A549 (cell line): ENCODE measurements at regions not wholly inside any gene's neighbourhood (a gene's known extent, or its start where the extent isn't known, plus 50 kb on each side); places are given as distances from the start of the nearest gene placed in this dataset.

Experiments
- ATAC-seq, 2 experiments: fragments of 200-7000 bp in 1 of 2; fragments of >200 bp in 1 of 2; cut with Nextera tagmentation in 1 of 2; cut with Tn5 transposase in 1 of 2; 3 replicates each; pipeline versions ENCODE4 v1.8.0 to v1.9.1; 2018 to 2020; ENCODE audit warnings: mild to moderate bottlenecking in 1 of 2, moderate library complexity in 1 of 2
- CTCF ChIA-PET: fragments of 300-600 bp; sonication (Branson Sonifier 250); formaldehyde crosslinking; extraction: SDS; loops from one replicate; lab custom pipeline; 2021; ENCODE audit warnings: antibody characterized with exemption, inconsistent platforms; lab: Yijun Ruan, JAX
- POLR2A ChIA-PET: fragments of 350-600 bp; formaldehyde crosslinking; extraction: SDS; loops from one replicate; lab custom pipeline; 2021; ENCODE audit warnings: antibody characterized with exemption, inconsistent platforms; lab: Yijun Ruan, JAX
- DNase-seq, 2 experiments: peaks; one replicate each; pipeline versions ENCODE4 v3.0.0 to v3.0.0-alpha.2; 2011 to 2016; ENCODE audit warnings: low read depth in 1 of 2, low spot score in 1 of 2
- FAIRE-seq: peaks from 2 replicates; lab custom pipeline; 2011; peaks lifted over from hg19 to GRCh38; lab: Jason Lieb, UNC
- H3K27ac ChIP-seq, 2 experiments: fragments of >200 bp; sonication (Bioruptor Twin); formaldehyde crosslinking; 3 replicates each; pipeline ENCODE4 v1.5.1; 2016 to 2017
- H3K4me1 ChIP-seq: fragments of >200 bp; sonication (Bioruptor Twin); formaldehyde crosslinking; 3 replicates; pipeline ENCODE4 v1.6.1; 2016
- H3K4me2 ChIP-seq: fragments of >200 bp; sonication (Bioruptor Twin); formaldehyde crosslinking; 3 replicates; pipeline ENCODE4 v1.6.1; 2016
- H3K4me3 ChIP-seq: fragments of >200 bp; sonication (Bioruptor Twin); formaldehyde crosslinking; 3 replicates; pipeline ENCODE4 v1.5.1; 2016
- H3K9me3 ChIP-seq: fragments of >200 bp; sonication (Bioruptor Twin); formaldehyde crosslinking; 3 replicates; pipeline ENCODE4 v1.6.1; 2016
- CEBPB ChIP-seq, 2 experiments: fragments of >200 bp in 1 of 2; sonication (Bioruptor Twin) in 1 of 2; formaldehyde crosslinking in 1 of 2; IDR thresholded peaks; 2 replicates each; pipeline ENCODE4 v1.6.1; 2012 to 2016
- EHF ChIP-seq: fragments of 250-450 bp; sonication (Bioruptor Pico); IDR thresholded peaks from 2 replicates; pipeline ENCODE4 v1.5.0; 2020; ENCODE audit warnings: mild to moderate bottlenecking
- ESRRA ChIP-seq: fragments of 150-350 bp; IDR thresholded peaks from 2 replicates; pipeline ENCODE4 v1.6.1; 2014; ENCODE audit warnings: mild to moderate bottlenecking, low read length, borderline replicate concordance
- FOXS1 ChIP-seq: fragments of 250-450 bp; sonication (Bioruptor Pico); IDR thresholded peaks from 2 replicates; pipeline ENCODE4 v1.5.0; 2020; ENCODE audit warnings: mild to moderate bottlenecking, moderate library complexity
- GATA3 ChIP-seq: IDR thresholded peaks from 2 replicates; pipeline ENCODE4 v1.6.1; 2012; ENCODE audit warnings: borderline replicate concordance
- HOXA7 ChIP-seq: fragments of 250-450 bp; sonication (Bioruptor Pico); IDR thresholded peaks from 2 replicates; pipeline ENCODE4 v1.5.0; 2020; ENCODE audit warnings: mild to moderate bottlenecking, moderate library complexity
- HOXB13 ChIP-seq: fragments of 250-450 bp; sonication (Bioruptor Pico); IDR thresholded peaks from 2 replicates; pipeline ENCODE4 v1.5.0; 2020; ENCODE audit warnings: low read depth, mild to moderate bottlenecking, moderate library complexity
- KDM5A ChIP-seq: fragments of 200-600 bp; sonication (generic); IDR thresholded peaks from 2 replicates; pipeline ENCODE4 v1.6.1; 2016; ENCODE audit warnings: antibody characterized with exemption, mild to moderate bottlenecking
- NPAS2 ChIP-seq: fragments of 250-450 bp; sonication (Bioruptor Pico); IDR thresholded peaks from 2 replicates; pipeline ENCODE4 v1.8.0; 2022; ENCODE audit warnings: mild to moderate bottlenecking, moderate library complexity, borderline replicate concordance
- RNF2 ChIP-seq: fragments of 200-600 bp; sonication (generic); IDR thresholded peaks from 2 replicates; pipeline ENCODE4 v1.6.1; 2016; ENCODE audit warnings: low read depth, mild to moderate bottlenecking, antibody characterized with exemption, moderate library complexity, borderline replicate concordance
- TFCP2L1 ChIP-seq: fragments of 250-450 bp; sonication (Bioruptor Pico); IDR thresholded peaks from 2 replicates; pipeline ENCODE4 v1.5.0; 2021; ENCODE audit warnings: mild to moderate bottlenecking
- TP53 ChIP-seq: fragments of 250-450 bp; sonication (Bioruptor Pico); IDR thresholded peaks from 2 replicates; pipeline ENCODE4 v1.5.0; 2021; ENCODE audit warnings: mild to moderate bottlenecking, moderate library complexity
- ZFP36 ChIP-seq: fragments of 450-650 bp; IDR thresholded peaks from 2 replicates; pipeline ENCODE4 v1.6.1; 2014; ENCODE audit warnings: borderline replicate concordance; ENCODE audit not compliant: partially characterized antibody
- WGBS: methylation state at CpG from one replicate; pipeline ENCODE4 v1.1.6; 2017; ENCODE audit errors: missing lambda C conversion rate; 5-methylcytosine and 5-hydroxymethylcytosine counted together
- TF ChIP-seq, protein P1 (sequence below): fragments of 450-650 bp; IDR thresholded peaks from 2 replicates; pipeline ENCODE4 v1.6.1; 2014; ENCODE audit warnings: antibody characterized with exemption
- TF ChIP-seq, protein P2 (sequence below): IDR thresholded peaks from 2 replicates; pipeline ENCODE4 v1.6.1; 2012; ENCODE audit warnings: low read depth, borderline replicate concordance
- TF ChIP-seq, protein P3 (sequence below): IDR thresholded peaks from 2 replicates; pipeline ENCODE4 v1.6.1; 2012
- TF ChIP-seq, protein P4 (sequence below): fragments of >200 bp; sonication (Bioruptor Twin); formaldehyde crosslinking; IDR thresholded peaks from 3 replicates; pipeline ENCODE4 v1.6.1; 2016
- TF ChIP-seq, protein P5 (sequence below): fragments of 250-450 bp; sonication (Bioruptor Pico); IDR thresholded peaks from 2 replicates; pipeline ENCODE4 v1.5.0; 2020; ENCODE audit warnings: low read depth, mild to moderate bottlenecking, moderate library complexity
- TF ChIP-seq, protein P6 (sequence below): fragments of 200-600 bp; sonication (generic); IDR thresholded peaks from 2 replicates; pipeline ENCODE4 v1.6.1; 2016; ENCODE audit warnings: antibody characterized with exemption, mild to moderate bottlenecking, moderate library complexity

DNA sequence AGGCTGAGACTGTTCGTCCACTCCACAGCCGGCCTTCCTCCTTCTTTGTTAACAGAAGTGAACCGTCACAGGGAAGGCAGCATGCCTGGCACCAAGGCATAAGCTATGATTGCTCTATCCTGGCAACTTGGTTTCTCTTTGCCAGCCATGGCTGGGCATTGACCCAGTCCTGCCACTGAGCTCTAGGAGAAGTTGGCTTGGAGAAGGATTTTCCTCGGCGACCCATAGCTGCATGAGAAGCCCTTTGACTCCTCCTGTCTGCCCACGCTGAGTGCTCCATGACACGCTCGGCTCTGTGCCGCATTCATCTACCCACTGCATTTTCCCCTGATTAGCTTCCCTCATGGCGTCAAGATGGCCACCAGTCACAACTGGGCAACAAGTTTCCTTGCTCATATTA is 111.8 kb upstream of the EXOC2 start:
- DNase-seq (no peak), FAIRE-seq (no peak), ATAC-seq (no peak)
- POLR2A ChIA-PET = no interaction called here
- H3K4me3 ChIP-seq = no peak overlapping the region
- no peak overlapping the region for H3K4me2 ChIP-seq
- CTCF ChIA-PET = interaction anchor here (0.6 kb wide), 1 partner anchor 1934 kb away, joined by 3 read pairs; no protein-coding TSS in a partner anchor
- 93% methylated on average over 10 of the region's 10 CpGs for WGBS
- H3K27ac ChIP-seq = no peak overlapping the region
- no peaks in the 10 kb centered on the region for H3K4me1 ChIP-seq
- TF ChIP-seq, protein P1, sequence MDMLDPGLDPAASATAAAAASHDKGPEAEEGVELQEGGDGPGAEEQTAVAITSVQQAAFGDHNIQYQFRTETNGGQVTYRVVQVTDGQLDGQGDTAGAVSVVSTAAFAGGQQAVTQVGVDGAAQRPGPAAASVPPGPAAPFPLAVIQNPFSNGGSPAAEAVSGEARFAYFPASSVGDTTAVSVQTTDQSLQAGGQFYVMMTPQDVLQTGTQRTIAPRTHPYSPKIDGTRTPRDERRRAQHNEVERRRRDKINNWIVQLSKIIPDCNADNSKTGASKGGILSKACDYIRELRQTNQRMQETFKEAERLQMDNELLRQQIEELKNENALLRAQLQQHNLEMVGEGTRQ = no peak
- TF ChIP-seq TP53 (CRISPR knock-in tag) (no peak), FOXS1 (CRISPR knock-in tag) (no peak), CEBPB (IDR thresholded peaks at IDR 0.05) (no peak), HOXB13 (no peak), RNF2 (no peak), ZFP36 (no peak), ESRRA (no peak), EHF (CRISPR knock-in tag) (no peak), HOXA7 (CRISPR knock-in tag) (no peak), NPAS2 (CRISPR knock-in tag) (no peak), KDM5A (no peak), GATA3 (no peak), TFCP2L1 (CRISPR knock-in tag) (no peak)
- TF ChIP-seq, protein P2, sequence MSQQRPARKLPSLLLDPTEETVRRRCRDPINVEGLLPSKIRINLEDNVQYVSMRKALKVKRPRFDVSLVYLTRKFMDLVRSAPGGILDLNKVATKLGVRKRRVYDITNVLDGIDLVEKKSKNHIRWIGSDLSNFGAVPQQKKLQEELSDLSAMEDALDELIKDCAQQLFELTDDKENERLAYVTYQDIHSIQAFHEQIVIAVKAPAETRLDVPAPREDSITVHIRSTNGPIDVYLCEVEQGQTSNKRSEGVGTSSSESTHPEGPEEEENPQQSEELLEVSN = no peak
- TF ChIP-seq, protein P3, sequence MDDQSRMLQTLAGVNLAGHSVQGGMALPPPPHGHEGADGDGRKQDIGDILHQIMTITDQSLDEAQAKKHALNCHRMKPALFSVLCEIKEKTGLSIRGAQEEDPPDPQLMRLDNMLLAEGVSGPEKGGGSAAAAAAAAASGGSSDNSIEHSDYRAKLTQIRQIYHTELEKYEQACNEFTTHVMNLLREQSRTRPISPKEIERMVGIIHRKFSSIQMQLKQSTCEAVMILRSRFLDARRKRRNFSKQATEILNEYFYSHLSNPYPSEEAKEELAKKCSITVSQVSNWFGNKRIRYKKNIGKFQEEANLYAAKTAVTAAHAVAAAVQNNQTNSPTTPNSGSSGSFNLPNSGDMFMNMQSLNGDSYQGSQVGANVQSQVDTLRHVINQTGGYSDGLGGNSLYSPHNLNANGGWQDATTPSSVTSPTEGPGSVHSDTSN = no peak
- TF ChIP-seq, protein P4, sequence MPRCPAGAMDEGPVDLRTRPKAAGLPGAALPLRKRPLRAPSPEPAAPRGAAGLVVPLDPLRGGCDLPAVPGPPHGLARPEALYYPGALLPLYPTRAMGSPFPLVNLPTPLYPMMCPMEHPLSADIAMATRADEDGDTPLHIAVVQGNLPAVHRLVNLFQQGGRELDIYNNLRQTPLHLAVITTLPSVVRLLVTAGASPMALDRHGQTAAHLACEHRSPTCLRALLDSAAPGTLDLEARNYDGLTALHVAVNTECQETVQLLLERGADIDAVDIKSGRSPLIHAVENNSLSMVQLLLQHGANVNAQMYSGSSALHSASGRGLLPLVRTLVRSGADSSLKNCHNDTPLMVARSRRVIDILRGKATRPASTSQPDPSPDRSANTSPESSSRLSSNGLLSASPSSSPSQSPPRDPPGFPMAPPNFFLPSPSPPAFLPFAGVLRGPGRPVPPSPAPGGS = no peak
- TF ChIP-seq, protein P5, sequence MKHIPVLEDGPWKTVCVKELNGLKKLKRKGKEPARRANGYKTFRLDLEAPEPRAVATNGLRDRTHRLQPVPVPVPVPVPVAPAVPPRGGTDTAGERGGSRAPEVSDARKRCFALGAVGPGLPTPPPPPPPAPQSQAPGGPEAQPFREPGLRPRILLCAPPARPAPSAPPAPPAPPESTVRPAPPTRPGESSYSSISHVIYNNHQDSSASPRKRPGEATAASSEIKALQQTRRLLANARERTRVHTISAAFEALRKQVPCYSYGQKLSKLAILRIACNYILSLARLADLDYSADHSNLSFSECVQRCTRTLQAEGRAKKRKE (CRISPR knock-in tag) = no peak
- TF ChIP-seq, protein P6, sequence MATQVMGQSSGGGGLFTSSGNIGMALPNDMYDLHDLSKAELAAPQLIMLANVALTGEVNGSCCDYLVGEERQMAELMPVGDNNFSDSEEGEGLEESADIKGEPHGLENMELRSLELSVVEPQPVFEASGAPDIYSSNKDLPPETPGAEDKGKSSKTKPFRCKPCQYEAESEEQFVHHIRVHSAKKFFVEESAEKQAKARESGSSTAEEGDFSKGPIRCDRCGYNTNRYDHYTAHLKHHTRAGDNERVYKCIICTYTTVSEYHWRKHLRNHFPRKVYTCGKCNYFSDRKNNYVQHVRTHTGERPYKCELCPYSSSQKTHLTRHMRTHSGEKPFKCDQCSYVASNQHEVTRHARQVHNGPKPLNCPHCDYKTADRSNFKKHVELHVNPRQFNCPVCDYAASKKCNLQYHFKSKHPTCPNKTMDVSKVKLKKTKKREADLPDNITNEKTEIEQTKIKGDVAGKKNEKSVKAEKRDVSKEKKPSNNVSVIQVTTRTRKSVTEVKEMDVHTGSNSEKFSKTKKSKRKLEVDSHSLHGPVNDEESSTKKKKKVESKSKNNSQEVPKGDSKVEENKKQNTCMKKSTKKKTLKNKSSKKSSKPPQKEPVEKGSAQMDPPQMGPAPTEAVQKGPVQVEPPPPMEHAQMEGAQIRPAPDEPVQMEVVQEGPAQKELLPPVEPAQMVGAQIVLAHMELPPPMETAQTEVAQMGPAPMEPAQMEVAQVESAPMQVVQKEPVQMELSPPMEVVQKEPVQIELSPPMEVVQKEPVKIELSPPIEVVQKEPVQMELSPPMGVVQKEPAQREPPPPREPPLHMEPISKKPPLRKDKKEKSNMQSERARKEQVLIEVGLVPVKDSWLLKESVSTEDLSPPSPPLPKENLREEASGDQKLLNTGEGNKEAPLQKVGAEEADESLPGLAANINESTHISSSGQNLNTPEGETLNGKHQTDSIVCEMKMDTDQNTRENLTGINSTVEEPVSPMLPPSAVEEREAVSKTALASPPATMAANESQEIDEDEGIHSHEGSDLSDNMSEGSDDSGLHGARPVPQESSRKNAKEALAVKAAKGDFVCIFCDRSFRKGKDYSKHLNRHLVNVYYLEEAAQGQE = no peak
- H3K9me3 ChIP-seq = no peaks in the 10 kb centered on the region

DNA sequence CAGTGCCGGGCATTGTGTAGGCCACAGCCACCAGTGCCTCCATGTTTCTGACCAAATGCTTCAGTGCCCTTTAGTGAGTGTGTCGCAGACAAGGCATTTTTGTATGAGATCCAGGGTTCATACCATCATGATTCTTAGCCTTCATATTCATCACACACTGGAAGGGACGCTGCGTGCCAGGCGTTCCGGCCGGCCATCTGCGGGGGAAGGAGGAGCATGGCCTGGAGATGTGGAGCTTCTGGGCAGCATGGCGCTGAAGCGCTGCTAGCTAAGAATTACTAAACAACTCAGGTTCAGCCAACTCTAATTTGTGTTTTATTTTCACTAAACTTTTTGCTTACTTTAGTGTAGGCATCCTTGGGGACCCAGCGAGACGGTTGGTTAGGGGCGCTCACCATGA is 111.4 kb upstream of the EXOC2 start:
- ChIA-PET CTCF (no interaction called here), POLR2A (no interaction called here)
- no peak for TF ChIP-seq HOXB13
- H3K27ac ChIP-seq = no peak overlapping the region
- no peak overlapping the region for H3K4me3 ChIP-seq
- DNase-seq (no peak), FAIRE-seq (no peak), ATAC-seq (no peak)
- no peak overlapping the region for H3K4me2 ChIP-seq
- 89% methylated on average over 13 of the region's 13 CpGs for WGBS
- no peaks in the 10 kb centered on the region for H3K4me1 ChIP-seq
- H3K9me3 ChIP-seq = no peaks in the 10 kb centered on the region
